ENCODE measurements at regions not wholly inside any gene's neighbourhood (a gene's known extent, or its start where the extent isn't known, plus 50 kb on each side); places are given as distances from the start of the nearest gene placed in this dataset.

DNA sequence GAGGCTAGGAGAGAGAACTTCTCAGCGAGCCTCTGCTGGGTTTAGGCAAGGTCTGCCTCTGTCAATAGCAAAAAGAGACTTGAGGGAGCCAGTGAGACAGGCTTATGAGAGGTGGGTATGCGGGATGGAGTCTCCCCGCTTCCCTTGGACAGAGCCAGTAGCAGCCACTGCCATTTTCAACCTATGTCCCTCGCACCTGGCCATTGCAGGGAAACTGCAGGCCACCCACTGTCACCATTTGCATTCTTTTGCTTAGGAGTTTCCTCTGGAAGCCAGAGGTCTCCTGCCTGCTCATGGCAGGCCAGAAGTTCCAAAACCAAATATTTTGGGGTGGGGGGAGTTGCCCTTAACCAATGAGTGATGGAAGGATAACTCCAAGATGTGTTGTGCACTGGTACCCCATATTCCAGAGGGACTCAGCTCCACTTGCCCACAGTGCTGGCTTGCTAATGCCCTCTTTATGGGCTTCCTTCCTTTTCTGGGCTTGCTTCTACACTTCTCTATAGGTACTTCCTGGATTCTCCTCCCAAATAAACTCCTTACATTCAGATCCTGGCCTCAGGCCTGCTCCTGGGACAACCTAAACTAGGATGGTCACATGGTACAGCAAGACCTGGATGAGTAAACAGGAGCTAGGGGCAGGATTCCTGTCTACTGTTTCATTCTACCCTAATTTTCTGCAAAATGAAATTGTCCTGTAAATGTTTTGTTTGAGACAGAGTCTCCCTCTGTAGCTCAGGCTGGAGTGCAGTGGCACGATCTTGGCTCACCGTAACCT is 108.9 kb upstream of the PROK2 start:
- FAIRE-seq, result no peak

DNA sequence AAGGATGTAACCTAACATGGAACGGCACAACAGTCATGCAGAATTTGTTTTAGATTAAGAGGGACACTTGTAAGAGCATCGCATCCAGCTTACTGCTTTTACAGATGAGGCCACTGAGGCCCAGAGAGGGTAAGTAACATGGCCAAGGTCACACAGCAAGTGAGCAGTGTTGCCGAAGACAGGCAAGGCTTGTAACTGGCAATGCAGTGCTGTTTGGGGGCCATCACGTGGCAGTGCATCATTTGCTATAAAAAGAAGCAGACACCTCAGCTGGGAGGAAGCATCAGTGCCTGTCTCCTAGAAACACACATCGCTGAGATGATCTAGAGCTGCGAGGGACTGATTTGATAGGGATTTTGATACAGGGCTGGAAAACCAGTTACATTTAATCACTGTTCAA is 108.2 kb upstream of the PROK2 start:
- FAIRE-seq, result no peak

DNA sequence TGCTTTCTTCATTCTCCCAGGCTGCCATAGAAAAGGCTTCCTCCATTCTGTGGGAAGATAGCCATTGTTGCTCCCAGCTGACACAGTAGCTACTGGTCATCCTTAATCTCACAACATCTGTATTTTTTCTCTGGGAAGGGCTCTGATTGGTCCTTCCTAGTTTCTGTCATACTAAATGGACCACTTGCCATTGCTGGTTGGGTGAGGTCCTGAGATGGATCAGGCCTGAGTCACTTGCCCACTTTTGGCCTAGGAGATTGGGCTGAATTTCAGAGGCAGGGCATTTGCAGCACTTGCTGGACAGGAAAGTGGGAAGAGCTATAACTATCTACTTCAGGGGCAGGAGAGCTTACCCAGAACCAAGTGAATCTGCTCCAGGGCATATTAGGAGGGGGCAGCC is 106.5 kb upstream of the PROK2 start:
- no peak for FAIRE-seq

DNA sequence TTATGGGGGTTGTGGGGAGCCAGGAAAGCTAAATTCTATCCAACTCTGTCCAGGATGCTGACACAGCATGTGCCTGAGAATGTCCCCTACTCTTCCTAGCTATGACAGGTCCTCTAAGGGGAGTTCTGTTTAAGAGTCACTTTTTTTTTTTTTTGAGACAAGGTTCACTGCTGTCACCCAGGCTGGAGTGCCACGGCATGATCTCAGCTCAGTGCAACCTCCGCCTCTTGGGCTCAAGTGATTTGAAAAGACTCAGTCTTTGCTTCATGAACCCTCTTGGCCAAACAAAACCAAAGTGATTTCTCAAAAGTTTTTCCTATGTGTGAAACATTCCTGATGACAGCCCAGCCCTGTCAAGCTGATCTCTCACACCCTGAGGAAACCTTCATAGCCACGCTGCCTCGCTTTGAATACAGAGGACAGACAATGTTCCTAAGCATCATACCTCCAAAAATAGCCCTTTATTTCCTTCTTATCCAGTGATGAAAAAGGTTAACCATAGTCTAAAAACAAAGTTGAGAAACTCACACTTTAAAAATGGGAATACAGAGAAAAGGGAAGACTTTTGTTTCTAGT is 105.5 kb upstream of the PROK2 start:
- FAIRE-seq, result no peak

DNA sequence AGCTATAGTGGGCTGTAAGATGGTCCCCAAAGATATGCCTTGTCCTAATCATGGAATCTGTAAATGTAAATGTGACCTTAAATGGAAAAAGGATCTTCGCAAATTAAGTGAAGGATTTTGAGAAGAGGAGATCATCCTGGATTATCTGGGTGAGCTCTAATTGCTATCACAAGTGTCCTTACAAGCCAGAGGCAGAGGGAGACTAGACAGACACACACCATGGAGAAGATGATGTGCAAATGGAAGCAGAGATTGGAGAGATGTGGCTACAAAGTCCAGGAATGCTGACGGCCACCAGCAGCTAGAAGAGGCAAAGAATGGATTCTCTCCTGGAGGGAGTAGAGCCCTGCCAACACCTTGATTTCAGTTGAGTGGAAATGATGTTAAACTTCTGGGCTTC is 102.3 kb upstream of the PROK2 start:
- no peak for FAIRE-seq

- no peak for FAIRE-seq
These were observed 100.1 kb upstream of the PROK2 start for GRCh38 chr3:71885006-71885405.

DNA sequence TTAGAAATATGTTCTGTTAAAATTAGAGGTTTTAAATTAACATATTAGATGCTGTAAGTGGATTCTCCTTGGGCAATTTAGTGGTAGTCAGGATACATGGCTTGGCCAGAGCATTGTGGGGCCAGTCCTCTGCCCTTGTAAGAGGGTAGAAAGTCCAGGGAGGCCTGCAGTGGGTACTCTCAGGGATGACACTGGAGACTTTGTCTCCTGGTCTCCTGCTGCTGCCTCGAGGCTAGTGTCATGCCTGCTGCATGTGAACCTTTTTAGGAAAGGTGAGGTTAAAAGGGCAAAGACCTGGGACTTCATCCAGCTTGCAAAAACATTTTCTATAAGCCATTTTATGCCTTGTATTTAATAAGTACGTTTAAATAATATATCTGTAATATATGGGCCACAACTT is 96.8 kb upstream of the PROK2 start:
- no peak for FAIRE-seq

DNA sequence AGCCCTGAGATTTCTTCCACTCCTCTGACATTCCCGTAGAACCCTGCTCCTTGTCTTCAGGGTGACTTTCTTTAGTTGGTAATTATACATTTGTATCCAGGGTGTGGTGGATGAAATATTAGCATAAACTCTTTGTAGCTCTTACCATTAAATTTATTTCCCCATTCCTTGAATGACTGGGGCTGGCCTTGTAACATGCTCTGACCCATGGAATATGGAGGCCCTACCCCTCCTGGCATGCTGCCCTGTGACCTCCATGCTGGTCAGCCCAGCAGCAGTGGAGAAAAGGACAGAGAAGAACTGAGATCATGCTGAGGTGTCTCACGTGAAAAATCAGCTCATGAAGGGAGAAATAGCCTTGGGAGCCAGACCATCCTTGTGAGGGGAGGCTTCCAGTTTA is 96.1 kb upstream of the PROK2 start:
- FAIRE-seq, result no peak

GRCh38 chr3:71879089-71879488 is 94.1 kb upstream of the PROK2 start:
- FAIRE-seq, result no peak

DNA sequence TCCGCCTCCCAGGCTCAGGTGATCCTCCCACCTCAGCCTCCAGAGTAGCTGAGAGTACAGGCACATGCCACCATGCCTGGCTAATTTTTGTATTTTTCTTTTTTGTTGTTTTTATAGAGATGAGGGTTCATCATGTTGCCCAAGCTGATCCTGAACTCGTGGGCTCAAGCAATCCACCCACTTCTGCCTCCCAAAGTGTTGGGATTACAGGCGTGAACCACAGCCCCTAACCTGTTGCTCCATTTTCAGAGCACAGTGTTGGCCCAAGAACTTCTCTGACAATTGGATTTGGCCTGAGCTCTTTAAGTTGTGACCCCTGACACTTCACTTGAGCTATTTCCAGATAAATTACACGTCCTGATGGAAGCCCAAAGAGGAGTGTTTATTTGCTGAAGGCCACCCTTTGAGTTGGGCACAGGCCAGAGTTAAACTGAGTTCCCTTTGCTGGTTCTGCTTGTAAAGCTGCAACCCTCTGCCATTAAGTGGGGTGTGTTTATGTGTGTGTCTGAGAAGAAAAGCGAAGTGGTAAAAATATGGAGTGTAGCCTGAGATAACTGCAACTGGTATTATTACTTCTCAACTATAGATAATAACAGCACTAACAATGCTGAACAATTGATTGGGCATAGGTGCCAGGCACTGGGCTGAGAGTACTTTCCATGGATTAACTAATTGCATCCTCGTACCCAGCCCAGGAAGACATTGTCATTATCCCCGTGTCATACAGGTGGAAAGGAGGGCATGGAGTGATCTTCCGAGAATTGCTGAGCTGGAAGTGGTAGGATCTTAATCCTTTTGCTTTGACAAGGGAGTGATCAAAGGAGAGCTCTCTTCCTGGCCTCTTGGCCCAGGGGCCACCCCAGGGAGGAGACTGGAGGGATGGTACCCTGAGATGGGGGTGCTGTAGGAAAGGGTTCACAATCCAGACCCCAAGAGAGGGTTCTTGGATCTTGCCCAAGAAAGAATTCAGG is 91.5 kb upstream of the PROK2 start:
- no peak for FAIRE-seq

DNA sequence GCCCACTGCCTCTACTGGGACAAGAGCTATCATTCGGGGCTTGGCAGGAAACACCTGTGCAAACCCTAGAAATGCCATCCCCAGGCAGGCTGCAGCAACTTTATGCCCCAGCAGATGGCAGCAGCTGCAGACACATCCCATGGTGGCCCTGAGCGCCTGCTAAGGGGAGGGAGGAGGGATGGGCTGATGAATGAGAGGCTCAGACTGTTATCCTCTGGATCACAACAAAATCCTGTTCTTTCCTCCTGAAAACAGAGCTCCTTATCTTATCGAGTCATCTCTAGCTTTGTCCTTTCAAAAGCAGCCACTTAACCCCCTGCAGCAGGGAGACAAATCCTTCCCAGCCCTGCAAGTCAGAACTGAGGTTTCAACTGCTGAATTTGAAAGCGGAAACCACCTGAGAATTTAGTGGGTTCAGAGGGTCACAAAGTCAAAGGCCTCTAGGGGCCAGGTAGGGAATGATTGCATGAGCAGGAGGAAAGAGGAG is 90.6 kb upstream of the PROK2 start:
- FAIRE-seq, result no peak

DNA sequence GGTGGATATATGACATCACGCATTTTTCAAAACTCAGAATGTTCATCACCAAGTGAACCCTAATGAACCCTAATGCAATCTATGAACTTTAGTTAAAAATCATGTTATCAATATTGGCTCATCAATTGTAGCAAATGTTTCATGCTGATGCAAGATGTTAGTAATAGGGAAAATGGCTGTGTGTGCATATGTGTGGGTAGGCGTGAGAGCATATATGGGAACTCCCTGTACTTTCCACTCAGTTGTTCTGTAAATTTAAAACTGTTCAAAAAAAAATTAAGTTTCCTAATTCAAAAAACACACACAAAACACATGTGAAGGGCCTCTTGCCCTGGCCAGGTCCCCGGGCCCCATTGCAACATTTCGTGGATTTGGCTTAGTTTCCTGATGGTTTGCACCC is 89.7 kb upstream of the PROK2 start:
- no peak for FAIRE-seq

- FAIRE-seq, result no peak
These were observed 88.2 kb upstream of the PROK2 start for GRCh38 chr3:71873093-71873611.

DNA sequence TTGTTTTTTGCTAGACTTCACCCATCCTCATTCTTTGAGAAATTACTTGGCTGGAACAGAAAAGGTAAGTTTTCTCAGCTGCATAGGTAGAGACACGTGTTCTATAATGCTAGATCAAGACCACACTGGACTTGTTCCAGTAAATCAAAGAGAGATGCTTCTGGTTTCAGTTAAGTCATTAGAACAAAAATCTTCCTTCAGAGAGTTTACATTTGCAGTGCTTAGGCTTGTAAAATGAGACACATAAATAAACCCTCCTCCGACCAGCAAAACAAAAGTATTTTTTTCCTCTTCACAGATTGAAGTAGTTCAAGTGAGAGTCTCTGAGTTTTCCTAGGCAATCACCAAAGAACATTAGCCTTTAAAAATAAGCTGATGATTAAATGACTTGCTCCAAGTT is 87.3 kb upstream of the PROK2 start:
- FAIRE-seq, result no peak

DNA sequence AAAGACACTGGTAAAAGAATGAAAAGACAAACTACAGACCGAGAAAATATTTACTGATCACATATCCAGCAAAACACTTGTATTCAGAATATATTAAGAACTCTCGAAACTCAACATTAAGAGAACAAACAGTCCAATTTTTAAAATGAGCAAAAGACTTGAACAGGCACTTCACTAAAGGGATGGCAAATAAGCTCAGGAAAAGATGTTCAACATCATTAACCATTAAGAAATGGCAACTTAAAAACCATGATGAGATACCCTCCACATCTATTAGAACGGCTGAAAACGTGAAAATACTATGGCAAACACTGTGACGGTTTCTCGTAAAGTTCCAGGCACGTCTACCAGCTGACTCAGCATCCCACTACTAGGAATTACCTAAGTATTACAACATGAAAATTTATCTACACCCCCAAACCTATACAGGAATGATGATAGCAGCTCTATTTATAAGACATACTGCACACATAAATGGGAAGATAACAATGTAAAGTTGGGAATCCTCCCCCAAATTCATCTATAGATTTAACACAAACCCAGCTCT is 86.1 kb upstream of the PROK2 start:
- FAIRE-seq, result no peak

- no peak for FAIRE-seq
These were observed 83.9 kb upstream of the PROK2 start for GRCh38 chr3:71868876-71869275.

- no peak for FAIRE-seq
These were observed 80.8 kb upstream of the PROK2 start for GRCh38 chr3:71865727-71866126.

DNA sequence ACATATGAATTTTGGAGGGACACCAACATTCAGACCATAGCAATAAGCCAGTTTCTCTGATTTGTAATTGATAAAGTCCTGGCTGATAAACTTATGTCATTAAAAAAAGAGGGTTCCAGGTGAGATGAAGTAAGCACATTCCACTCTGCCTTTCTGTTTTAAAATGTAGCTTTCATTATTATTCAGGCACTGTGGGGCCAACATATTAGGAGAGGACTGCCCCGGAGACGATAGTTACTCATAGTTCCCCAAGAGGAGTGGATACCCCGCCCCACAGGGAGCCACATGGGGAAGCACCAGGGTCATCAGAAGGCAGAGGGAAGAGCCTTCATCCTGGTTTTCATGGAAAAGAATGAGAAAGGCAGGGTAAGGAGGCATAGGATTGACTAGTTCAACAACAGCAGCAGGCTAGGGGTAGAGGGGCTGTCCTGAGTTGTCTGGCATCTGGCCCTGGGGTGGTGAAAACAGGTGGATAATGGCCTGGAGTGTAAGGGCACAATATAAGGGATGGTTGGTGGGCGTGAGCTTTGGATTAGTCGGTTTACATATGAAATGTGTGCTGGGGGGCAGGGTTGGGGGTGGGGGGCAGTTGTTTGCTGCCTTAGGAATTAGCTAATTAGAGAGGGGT is 78.7 kb upstream of the PROK2 start:
- FAIRE-seq, result no peak

- no peak for FAIRE-seq
These were observed 77.6 kb upstream of the PROK2 start for GRCh38 chr3:71862371-71863140.

DNA sequence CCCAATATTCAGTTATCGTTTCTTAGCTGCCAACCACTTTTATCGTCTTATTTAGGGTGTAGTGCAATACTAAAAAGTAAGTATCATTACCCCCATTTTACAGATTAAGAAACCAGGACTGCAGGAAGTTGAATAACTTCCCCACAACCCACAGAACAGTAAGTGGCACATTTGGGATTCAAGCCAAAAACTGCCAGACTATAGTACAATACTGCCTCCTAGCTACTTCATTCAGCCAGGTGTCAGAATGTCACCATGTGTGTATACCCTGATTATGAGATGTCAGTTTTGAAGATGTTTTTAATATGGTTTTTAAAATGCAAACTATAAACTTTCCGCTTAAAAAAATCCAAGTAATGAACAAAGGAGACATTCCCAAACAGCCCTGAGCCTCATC is 74.2 kb upstream of the PROK2 start:
- no peak for FAIRE-seq

DNA sequence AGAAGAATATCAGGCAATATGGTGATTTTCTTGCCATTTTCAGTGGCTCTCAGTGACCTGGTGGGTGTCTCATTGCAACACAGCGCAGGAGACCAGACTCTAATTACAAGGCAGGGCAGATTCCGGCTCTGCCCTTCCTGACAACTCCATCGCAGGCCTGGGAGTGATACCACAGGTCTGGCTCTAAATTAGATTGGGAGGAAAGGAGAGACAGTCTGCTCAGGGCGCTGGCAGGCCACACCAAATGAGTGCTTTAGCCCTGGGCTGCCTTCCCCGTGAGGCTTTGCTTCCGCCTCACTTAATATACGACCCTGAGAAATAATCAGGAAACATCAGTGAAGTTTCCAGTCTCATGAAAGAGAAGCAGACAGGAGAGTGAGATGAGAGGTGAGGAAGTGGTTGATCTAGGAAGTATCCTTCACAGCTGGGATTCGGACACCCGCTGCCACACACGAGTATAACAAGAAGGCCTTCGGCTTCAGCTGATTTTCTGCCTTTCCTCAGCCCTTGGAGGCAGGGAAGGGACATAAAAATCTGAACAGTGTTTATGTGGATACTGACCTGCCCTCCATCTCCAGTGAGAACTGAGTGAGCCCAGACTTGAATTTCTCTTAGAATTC is 73.7 kb upstream of the PROK2 start:
- no peak for FAIRE-seq
